ENCODE measurements at regions not wholly inside any gene's neighbourhood (a gene's known extent, or its start where the extent isn't known, plus 50 kb on each side); places are given as distances from the start of the nearest gene placed in this dataset.

GRCh38 chr3:492586-493316 lies 296.2 kb downstream of the CHL1 start:
- no peak for TF ChIP-seq POLR2A (IDR thresholded peaks at IDR 0.05; ENCODE audit: low read depth, low read length)
- DNase-seq (ENCODE audit: insufficient read length, low spot score), result no peak
- no peak for FAIRE-seq

GRCh38 chr3:494190-494589 lies 297.6 kb downstream of the CHL1 start:
- DNase-seq (ENCODE audit: insufficient read length, low spot score) (no peak), FAIRE-seq (no peak)
- no peak for TF ChIP-seq POLR2A (IDR thresholded peaks at IDR 0.05; ENCODE audit: low read depth, low read length)

GRCh38 chr3:498487-498886 lies 301.9 kb downstream of the CHL1 start:
- no peak for TF ChIP-seq POLR2A (IDR thresholded peaks at IDR 0.05; ENCODE audit: low read depth, low read length)
- DNase-seq (ENCODE audit: insufficient read length, low spot score) (no peak), FAIRE-seq (no peak)

GRCh38 chr3:499001-499761 lies 302.6 kb downstream of the CHL1 start:
- no peak for TF ChIP-seq POLR2A (IDR thresholded peaks at IDR 0.05; ENCODE audit: low read depth, low read length)
- FAIRE-seq (no peak), DNase-seq (ENCODE audit: insufficient read length, low spot score) (no peak)

- FAIRE-seq (no peak), DNase-seq (ENCODE audit: insufficient read length, low spot score) (no peak)
- no peak for TF ChIP-seq POLR2A (IDR thresholded peaks at IDR 0.05; ENCODE audit: low read depth, low read length)
These were observed 305.9 kb downstream of the CHL1 start for GRCh38 chr3:502486-502885.

DNA sequence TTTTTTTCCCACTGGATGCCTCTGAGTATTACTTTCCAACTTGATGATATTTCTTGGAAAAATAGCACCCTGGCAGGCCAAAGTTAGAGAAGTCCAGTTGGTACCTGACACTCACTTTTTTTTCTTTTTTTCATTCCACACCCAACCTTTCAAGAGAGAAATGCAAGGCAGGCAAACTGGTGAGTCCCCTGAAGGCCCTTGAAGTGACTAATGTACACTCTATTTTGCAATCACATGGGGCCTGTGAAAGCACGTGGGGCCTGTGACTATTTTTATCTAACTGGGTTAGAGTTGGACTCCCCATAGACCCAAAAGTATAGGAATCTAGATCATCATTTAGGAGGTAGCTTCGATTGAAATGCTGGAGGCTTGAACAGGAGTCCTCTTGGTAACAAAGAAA lies 316.7 kb downstream of the CHL1 start:
- no peak for FAIRE-seq
- no peak for TF ChIP-seq POLR2A (IDR thresholded peaks at IDR 0.05; ENCODE audit: low read depth, low read length)
- DNase-seq (ENCODE audit: insufficient read length, low spot score), result no peak

DNA sequence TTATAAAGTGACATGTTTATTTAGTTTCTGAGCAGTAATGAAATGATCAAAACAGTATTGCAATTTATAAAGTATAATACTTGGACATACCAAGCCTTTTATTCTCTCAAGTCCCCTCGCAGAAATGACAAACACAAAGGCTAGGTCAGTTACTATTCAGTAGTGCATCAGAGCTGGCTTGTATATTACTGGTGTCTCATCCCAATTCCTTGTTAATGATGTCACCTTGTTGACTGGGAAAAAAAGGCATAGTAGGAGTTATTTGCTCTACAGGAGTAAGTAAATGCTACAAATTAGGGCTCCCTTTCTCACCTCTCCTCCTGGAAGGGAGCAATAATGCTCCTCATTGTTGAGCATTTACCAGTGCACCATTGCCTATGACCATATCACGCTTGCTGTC lies 317.6 kb downstream of the CHL1 start:
- no peak for FAIRE-seq
- DNase-seq (ENCODE audit: insufficient read length, low spot score), result no peak
- no peak for TF ChIP-seq POLR2A (IDR thresholded peaks at IDR 0.05; ENCODE audit: low read depth, low read length)

DNA sequence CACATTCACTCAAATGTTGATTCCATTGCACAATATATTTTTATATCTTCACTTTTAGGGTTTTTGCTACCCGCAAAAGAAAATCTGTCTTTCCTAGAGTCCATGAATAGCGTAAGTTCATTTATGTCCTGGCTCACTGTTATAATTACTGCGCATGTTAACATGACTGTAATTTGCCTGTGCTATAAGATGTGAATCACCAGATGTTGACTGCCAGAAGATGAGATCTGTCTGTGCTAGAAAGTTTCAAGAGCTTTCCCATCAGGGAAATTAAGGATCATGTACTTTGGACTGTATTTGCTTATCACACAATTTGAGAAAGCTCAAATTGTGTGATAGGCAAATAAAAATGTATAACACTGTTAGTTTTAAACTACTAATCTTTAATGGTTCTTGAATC lies 322.5 kb downstream of the CHL1 start:
- no peak for TF ChIP-seq POLR2A (IDR thresholded peaks at IDR 0.05; ENCODE audit: low read depth, low read length)
- FAIRE-seq (no peak), DNase-seq (ENCODE audit: insufficient read length, low spot score) (no peak)

DNA sequence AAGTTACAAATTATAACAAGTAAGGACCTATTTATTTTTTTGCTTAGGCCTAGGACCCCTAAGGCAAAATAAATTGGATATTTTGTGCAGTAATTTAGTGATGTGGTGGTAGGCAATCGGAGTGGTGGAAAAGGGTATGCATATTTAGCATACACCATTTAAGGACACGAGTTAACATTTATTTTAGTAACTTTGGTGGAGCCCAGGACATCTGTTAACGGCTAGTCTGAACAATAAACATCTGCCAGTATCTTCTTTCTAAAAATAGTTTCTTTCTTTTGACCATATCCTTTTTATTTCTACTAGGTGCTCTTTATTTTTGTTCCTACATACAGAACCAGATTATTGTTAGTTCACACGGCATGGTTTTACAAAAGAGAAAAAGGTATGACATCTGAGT lies 326.3 kb downstream of the CHL1 start:
- no peak for FAIRE-seq
- no peak for TF ChIP-seq POLR2A (IDR thresholded peaks at IDR 0.05; ENCODE audit: low read depth, low read length)
- no peak for DNase-seq (ENCODE audit: insufficient read length, low spot score)

- no peak for FAIRE-seq
- no peak for TF ChIP-seq POLR2A (IDR thresholded peaks at IDR 0.05; ENCODE audit: low read depth, low read length)
- DNase-seq (ENCODE audit: insufficient read length, low spot score), result no peak
These were observed 328.9 kb downstream of the CHL1 start for GRCh38 chr3:525415-525814.

DNA sequence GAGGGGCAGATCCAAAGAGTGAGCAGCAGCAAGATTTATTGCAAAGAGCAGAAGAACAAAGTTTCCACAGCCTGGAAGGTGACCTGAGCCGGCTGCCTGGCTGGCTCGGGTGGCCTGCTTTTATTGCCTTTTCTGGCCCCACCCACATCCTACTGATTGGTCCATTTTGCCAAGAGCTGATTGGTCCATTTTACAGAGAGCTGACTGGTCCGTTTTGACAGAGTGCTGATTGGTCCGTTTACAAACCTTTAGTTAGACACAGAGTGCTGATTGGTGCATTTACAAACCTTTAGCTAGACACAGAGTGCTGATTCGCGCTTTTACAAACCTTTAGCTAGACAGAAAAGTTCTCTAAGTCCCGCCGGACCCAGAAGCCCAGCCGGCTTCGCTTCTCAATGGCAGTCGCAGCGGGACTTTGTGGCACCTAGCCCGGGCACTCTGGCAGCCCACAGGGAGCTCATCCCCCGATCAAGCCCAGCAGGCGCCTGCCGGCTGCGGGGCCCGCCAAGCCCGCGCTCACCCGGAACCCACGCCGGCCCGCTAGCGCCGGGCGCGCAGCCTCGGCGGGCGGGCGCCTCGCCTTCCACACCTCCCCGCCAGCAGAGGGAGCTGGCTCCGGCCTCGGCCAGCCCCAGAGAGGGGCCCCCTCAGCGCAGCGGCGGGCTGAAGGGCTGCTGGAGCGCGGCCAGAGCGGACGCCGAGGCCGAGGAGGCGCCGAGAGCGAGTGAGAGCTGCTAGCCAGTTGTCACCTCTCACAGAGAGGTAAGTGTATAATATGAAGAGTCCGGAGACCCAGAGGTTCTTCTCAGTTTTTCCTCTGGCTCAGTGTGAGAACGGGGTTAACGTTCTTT lies 339.2 kb downstream of the CHL1 start:
- FAIRE-seq (no peak), DNase-seq (ENCODE audit: insufficient read length, low spot score) (no peak)
- no peak for TF ChIP-seq POLR2A (IDR thresholded peaks at IDR 0.05; ENCODE audit: low read depth, low read length)

- DNase-seq (ENCODE audit: insufficient read length, low spot score), result no peak
- FAIRE-seq, result no peak
- TF ChIP-seq POLR2A (IDR thresholded peaks at IDR 0.05; ENCODE audit: low read depth, low read length), result no peak
These were observed 339.9 kb downstream of the CHL1 start for GRCh38 chr3:536417-536813.

- FAIRE-seq (no peak), DNase-seq (ENCODE audit: insufficient read length, low spot score) (no peak)
- no peak for TF ChIP-seq POLR2A (IDR thresholded peaks at IDR 0.05; ENCODE audit: low read depth, low read length)
These were observed 344.7 kb downstream of the CHL1 start for GRCh38 chr3:541062-541801.

GRCh38 chr3:542021-542420 lies 345.5 kb downstream of the CHL1 start:
- FAIRE-seq (no peak), DNase-seq (ENCODE audit: insufficient read length, low spot score) (no peak)
- no peak for TF ChIP-seq POLR2A (IDR thresholded peaks at IDR 0.05; ENCODE audit: low read depth, low read length)

Data from H54 (cell line).